ENCODE measurements at regions not wholly inside any gene's neighbourhood (a gene's known extent, or its start where the extent isn't known, plus 50 kb on each side); places are given as distances from the start of the nearest gene placed in this dataset.

- no peak overlapping the region for H3K27ac ChIP-seq
- H3K9me3 ChIP-seq (ENCODE audit: control insufficient read depth, low read length), result no peaks in the 10 kb centered on the region
- H3K36me3 ChIP-seq (ENCODE audit: control insufficient read depth, insufficient read depth, low read length), result no peaks in the 10 kb centered on the region
- TF ChIP-seq, protein P1, sequence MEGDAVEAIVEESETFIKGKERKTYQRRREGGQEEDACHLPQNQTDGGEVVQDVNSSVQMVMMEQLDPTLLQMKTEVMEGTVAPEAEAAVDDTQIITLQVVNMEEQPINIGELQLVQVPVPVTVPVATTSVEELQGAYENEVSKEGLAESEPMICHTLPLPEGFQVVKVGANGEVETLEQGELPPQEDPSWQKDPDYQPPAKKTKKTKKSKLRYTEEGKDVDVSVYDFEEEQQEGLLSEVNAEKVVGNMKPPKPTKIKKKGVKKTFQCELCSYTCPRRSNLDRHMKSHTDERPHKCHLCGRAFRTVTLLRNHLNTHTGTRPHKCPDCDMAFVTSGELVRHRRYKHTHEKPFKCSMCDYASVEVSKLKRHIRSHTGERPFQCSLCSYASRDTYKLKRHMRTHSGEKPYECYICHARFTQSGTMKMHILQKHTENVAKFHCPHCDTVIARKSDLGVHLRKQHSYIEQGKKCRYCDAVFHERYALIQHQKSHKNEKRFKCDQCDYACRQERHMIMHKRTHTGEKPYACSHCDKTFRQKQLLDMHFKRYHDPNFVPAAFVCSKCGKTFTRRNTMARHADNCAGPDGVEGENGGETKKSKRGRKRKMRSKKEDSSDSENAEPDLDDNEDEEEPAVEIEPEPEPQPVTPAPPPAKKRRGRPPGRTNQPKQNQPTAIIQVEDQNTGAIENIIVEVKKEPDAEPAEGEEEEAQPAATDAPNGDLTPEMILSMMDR (IDR thresholded peaks at IDR 0.05), result no peak
- H3K4me2 ChIP-seq (ENCODE audit: low read length), result no peak overlapping the region
- no peak overlapping the region for H2AFZ ChIP-seq
- H3K4me3 ChIP-seq (ENCODE audit: low read depth, low read length), result no peak overlapping the region
- no peaks in the 10 kb centered on the region for H3K27me3 ChIP-seq (ENCODE audit: control insufficient read depth, insufficient read depth, low read length)
- no peaks in the 10 kb centered on the region for H3K79me2 ChIP-seq
- no peaks in the 10 kb centered on the region for H3K4me1 ChIP-seq
- no peak overlapping the region for H3K9ac ChIP-seq
Observed at GRCh38 chr2:21270083-21270491, 146.3 kb downstream of the TDRD15 start.

DNA sequence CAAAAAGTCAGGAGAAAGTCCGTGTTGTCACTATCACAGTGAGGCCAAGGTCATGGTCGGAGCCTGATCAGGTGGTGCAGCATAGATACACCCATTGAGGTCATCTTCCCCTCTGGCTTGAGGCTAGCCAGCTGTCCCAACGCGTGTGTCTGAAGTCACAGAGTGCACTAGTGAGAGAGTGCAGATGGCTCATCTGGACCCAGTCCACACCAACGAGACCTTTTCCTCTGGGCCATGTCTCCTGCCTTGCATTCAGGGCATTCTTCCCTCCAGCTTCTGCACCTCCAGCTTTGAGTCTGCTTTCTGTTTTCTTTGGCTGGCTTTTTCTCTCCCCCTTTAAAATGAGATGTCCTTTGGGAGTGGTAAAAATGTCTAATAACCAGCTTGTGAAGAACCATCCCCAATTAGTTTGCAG, 146.9 kb downstream of the TDRD15 start:
- TF ChIP-seq, protein P1 (IDR thresholded peaks at IDR 0.05), result no peak

DNA sequence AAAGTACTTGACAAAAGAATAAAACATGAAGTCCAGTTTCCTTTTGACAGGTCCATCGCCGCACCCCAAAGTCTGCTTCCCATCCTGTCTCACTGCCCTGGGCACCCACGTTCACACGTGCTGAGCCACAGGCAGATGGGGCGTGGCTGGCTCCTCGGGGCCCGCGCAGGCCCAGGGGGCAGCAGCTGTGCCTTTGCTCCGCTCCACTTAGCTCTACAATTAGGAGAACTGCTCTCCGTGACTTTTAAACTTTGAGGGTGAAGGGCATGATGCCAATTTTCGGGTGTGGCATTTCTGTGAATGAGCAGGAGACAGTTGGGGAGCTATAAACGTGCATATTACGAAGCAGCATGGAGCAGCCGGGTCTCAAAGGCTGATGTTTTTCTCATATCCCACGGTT, 152.4 kb downstream of the TDRD15 start:
- H3K27me3 ChIP-seq (ENCODE audit: control insufficient read depth, insufficient read depth, low read length), result no peaks in the 10 kb centered on the region
- TF ChIP-seq, protein P1 (IDR thresholded peaks at IDR 0.05), result no peak
- no peaks in the 10 kb centered on the region for H3K9me3 ChIP-seq (ENCODE audit: control insufficient read depth, low read length)
- H3K79me2 ChIP-seq, result no peaks in the 10 kb centered on the region
- H3K36me3 ChIP-seq (ENCODE audit: control insufficient read depth, insufficient read depth, low read length), result no peaks in the 10 kb centered on the region
- no peaks in the 10 kb centered on the region for H3K4me1 ChIP-seq
- H3K9ac ChIP-seq, result no peak overlapping the region
- no peak overlapping the region for H3K27ac ChIP-seq
- H2AFZ ChIP-seq, result no peak overlapping the region
- no peak overlapping the region for H3K4me3 ChIP-seq (ENCODE audit: low read depth, low read length)
- no peak overlapping the region for H3K4me2 ChIP-seq (ENCODE audit: low read length)

More for the DNA sequence above, 146.9 kb downstream of the TDRD15 start:
- no peak overlapping the region for H2AFZ ChIP-seq
- H3K27ac ChIP-seq, result no peak overlapping the region
- H3K4me1 ChIP-seq, result no peaks in the 10 kb centered on the region
- no peaks in the 10 kb centered on the region for H3K79me2 ChIP-seq
- no peak overlapping the region for H3K9ac ChIP-seq
- H3K9me3 ChIP-seq (ENCODE audit: control insufficient read depth, low read length), result no peaks in the 10 kb centered on the region
- H3K36me3 ChIP-seq (ENCODE audit: control insufficient read depth, insufficient read depth, low read length), result no peaks in the 10 kb centered on the region
- H3K4me3 ChIP-seq (ENCODE audit: low read depth, low read length), result no peak overlapping the region
- H3K4me2 ChIP-seq (ENCODE audit: low read length), result no peak overlapping the region
- no peaks in the 10 kb centered on the region for H3K27me3 ChIP-seq (ENCODE audit: control insufficient read depth, insufficient read depth, low read length)

DNA sequence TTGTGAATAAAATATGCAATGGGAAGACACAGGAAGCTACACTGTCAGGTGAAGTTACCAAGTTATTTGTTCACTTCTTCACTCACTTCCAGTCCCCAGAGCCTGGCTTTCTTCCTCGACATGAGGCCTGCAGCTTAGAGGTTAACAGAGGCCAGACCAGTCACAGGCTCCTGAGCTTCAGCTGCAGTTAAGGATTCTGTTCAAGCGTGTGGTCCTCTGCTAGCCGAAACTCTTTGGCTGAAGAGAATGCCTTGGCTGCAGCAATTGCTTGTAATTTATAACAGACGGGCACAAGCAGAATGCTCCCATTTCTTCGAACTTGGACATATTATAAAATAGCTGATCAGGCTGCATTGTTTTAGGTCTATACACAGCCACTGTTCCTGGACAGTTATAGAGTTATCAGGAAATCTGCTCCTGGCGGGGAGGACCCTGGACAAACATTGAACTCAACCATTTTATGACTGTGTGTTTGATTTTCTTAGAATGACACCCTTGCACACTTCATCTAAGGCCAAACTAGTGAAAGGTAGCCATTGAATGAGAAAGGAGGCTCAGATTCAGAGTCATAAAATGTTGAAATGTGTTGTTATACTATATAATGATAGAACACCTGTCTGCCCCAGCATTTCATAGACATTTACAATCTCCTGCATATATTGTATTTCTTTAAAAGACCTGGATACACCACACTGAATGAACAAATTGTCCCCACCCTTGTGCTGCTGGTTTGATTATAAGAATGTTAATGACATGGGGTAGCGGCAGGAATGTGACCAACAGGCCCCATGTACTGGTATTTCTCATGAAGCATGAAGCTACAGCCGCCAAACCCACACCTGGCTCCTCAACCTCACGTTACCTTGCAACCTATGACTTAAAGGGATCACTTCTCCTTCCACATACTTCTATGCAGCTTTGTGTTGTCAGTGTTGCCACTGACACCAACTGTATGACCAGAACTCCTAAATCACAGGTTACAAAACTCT, 153.6 kb downstream of the TDRD15 start:
- TF ChIP-seq, protein P1 (IDR thresholded peaks at IDR 0.05), result no peak
- H3K36me3 ChIP-seq (ENCODE audit: control insufficient read depth, insufficient read depth, low read length), result no peaks in the 10 kb centered on the region
- no peaks in the 10 kb centered on the region for H3K79me2 ChIP-seq
- H2AFZ ChIP-seq, result no peak overlapping the region
- no peak overlapping the region for H3K4me2 ChIP-seq (ENCODE audit: low read length)
- H3K27me3 ChIP-seq (ENCODE audit: control insufficient read depth, insufficient read depth, low read length), result no peaks in the 10 kb centered on the region
- H3K9ac ChIP-seq, result no peak overlapping the region
- no peak overlapping the region for H3K4me3 ChIP-seq (ENCODE audit: low read depth, low read length)
- no peak overlapping the region for H3K27ac ChIP-seq
- H3K9me3 ChIP-seq (ENCODE audit: control insufficient read depth, low read length), result no peaks in the 10 kb centered on the region
- H3K4me1 ChIP-seq, result no peaks in the 10 kb centered on the region

All from parathyroid adenoma (tissue), 2 donors.